ENCODE measurements at regions not wholly inside any gene's neighbourhood (a gene's known extent, or its start where the extent isn't known, plus 50 kb on each side); places are given as distances from the start of the nearest gene placed in this dataset.

DNA sequence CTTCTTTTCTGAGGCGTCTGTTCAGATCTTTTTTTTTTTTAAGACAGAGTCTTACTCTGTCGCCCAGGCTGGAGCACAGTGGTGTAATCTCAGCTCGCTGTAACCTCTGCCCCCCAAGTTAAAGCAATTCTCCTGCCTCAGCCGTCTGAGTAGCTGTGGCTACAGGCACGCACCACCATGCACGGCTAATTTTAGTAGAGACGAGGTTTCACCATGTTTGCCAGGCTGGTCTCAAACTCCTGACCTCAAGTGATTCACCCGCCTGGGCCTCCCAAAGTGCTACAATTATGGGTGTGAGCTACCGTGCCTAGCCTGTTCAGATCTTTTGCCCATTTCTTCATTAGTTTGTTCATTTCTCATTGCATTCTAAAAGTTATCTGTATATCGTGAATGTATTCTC lies 55.1 kb upstream of the DBX2 start:
- TF ChIP-seq, protein P1, sequence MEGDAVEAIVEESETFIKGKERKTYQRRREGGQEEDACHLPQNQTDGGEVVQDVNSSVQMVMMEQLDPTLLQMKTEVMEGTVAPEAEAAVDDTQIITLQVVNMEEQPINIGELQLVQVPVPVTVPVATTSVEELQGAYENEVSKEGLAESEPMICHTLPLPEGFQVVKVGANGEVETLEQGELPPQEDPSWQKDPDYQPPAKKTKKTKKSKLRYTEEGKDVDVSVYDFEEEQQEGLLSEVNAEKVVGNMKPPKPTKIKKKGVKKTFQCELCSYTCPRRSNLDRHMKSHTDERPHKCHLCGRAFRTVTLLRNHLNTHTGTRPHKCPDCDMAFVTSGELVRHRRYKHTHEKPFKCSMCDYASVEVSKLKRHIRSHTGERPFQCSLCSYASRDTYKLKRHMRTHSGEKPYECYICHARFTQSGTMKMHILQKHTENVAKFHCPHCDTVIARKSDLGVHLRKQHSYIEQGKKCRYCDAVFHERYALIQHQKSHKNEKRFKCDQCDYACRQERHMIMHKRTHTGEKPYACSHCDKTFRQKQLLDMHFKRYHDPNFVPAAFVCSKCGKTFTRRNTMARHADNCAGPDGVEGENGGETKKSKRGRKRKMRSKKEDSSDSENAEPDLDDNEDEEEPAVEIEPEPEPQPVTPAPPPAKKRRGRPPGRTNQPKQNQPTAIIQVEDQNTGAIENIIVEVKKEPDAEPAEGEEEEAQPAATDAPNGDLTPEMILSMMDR (IDR thresholded peaks at IDR 0.05 in 8 of 11, conservative IDR thresholded peaks at IDR 0.05 in 3 of 11): no peak
- TF ChIP-seq POLR2A (IDR thresholded peaks at IDR 0.05): no peak

All from spleen (tissue), 7 donors.